ENCODE measurements at regions not wholly inside any gene's neighbourhood (a gene's known extent, or its start where the extent isn't known, plus 50 kb on each side); places are given as distances from the start of the nearest gene placed in this dataset.

- TF ChIP-seq EZH2phosphoT487 (IDR thresholded peaks at IDR 0.05; ENCODE audit: borderline replicate concordance): no peak
- TF ChIP-seq CTCF (conservative IDR thresholded peaks at IDR 0.05; ENCODE audit: low read length): no peak
Measured at GRCh38 chr1:55789466-55789865, 574.3 kb upstream of the USP24 start.

Data from Loucy (cell line).